Fibroblast of skin of right quadriceps (primary cell): ENCODE measurements at regions not wholly inside any gene's neighbourhood (a gene's known extent, or its start where the extent isn't known, plus 50 kb on each side); places are given as distances from the start of the nearest gene placed in this dataset.

Experiments used
- DNase-seq: peaks from one replicate; pipeline ENCODE4 v3.0.0-alpha.2; 2013

GRCh38 chr15:70164910-70165715 lies 67.4 kb upstream of the TLE3 start:
- no peak for DNase-seq

- DNase-seq: no peak
Observed at GRCh38 chr15:70164156-70164900, 66.6 kb upstream of the TLE3 start.

GRCh38 chr15:70160803-70161565 lies 63.3 kb upstream of the TLE3 start:
- DNase-seq: no peak

GRCh38 chr15:70160267-70160666 lies 62.5 kb upstream of the TLE3 start:
- DNase-seq: no peak

GRCh38 chr15:70159713-70160009 lies 61.9 kb upstream of the TLE3 start:
- DNase-seq: no peak

- no peak for DNase-seq
Observed at GRCh38 chr15:70159001-70159712, 61.4 kb upstream of the TLE3 start.

GRCh38 chr15:70158309-70159000 lies 60.7 kb upstream of the TLE3 start:
- DNase-seq: no peak

GRCh38 chr15:70156671-70157271 lies 59.1 kb upstream of the TLE3 start:
- DNase-seq: peak; percentile 74

- no peak for DNase-seq
Observed at GRCh38 chr15:70154718-70155347, 57.1 kb upstream of the TLE3 start.

- peak; percentile 22 for DNase-seq
Observed at GRCh38 chr15:70153921-70154717, 56.4 kb upstream of the TLE3 start.

GRCh38 chr15:70152070-70152480 lies 54.4 kb upstream of the TLE3 start:
- no peak for DNase-seq

GRCh38 chr15:70151462-70151861 lies 53.7 kb upstream of the TLE3 start:
- DNase-seq: no peak

- no peak for DNase-seq
Observed at GRCh38 chr15:70151003-70151402, 53.3 kb upstream of the TLE3 start.

GRCh38 chr15:70150405-70150747 lies 52.7 kb upstream of the TLE3 start:
- DNase-seq: no peak

- peak; percentile 60 for DNase-seq
Observed at GRCh38 chr15:70149667-70150404, 52.1 kb upstream of the TLE3 start.

GRCh38 chr15:70147778-70148177 lies 50.1 kb upstream of the TLE3 start:
- DNase-seq: no peak
